Liver (tissue), 3 donors: ENCODE measurements at regions not wholly inside any gene's neighbourhood (a gene's known extent, or its start where the extent isn't known, plus 50 kb on each side); places are given as distances from the start of the nearest gene placed in this dataset.

Experiments used
- CTCF ChIP-seq: fragments of 150-350 bp; IDR thresholded peaks from 2 replicates; pipeline ENCODE4 v1.5.1; 2017; ENCODE audit warnings: improper control_type of control experiment, low read depth, low read length; ENCODE audit not compliant: missing input control
- FOXA2 ChIP-seq: IDR thresholded peaks from 2 replicates; pipeline ENCODE4 v1.6.1; 2016; ENCODE audit warnings: antibody characterized with exemption
- MAX ChIP-seq: IDR thresholded peaks from 2 replicates; pipeline ENCODE4 v1.6.1; 2016; ENCODE audit warnings: antibody characterized with exemption
- NR2F2 ChIP-seq: IDR thresholded peaks from 2 replicates; pipeline ENCODE4 v1.6.1; 2016; ENCODE audit warnings: antibody characterized with exemption
- RAD21 ChIP-seq, 2 donors: IDR thresholded peaks; 2 replicates each; pipeline ENCODE4 v1.6.1; 2016; ENCODE audit warnings: antibody characterized with exemption in 2 of 2, mild to moderate bottlenecking in 2 of 2
- REST ChIP-seq: IDR thresholded peaks from 2 replicates; pipeline ENCODE4 v1.6.1; 2016; ENCODE audit warnings: antibody characterized with exemption, mild to moderate bottlenecking
- TAF1 ChIP-seq: conservative IDR thresholded peaks from 2 replicates; pipeline ENCODE4 v1.6.1; 2016; ENCODE audit warnings: antibody characterized with exemption, mild to moderate bottlenecking
- YY1 ChIP-seq: IDR thresholded peaks from 2 replicates; pipeline ENCODE4 v1.6.1; 2016; ENCODE audit warnings: antibody characterized with exemption, mild to moderate bottlenecking
- donor health status: healthy.
- donor health status: healthy.

DNA sequence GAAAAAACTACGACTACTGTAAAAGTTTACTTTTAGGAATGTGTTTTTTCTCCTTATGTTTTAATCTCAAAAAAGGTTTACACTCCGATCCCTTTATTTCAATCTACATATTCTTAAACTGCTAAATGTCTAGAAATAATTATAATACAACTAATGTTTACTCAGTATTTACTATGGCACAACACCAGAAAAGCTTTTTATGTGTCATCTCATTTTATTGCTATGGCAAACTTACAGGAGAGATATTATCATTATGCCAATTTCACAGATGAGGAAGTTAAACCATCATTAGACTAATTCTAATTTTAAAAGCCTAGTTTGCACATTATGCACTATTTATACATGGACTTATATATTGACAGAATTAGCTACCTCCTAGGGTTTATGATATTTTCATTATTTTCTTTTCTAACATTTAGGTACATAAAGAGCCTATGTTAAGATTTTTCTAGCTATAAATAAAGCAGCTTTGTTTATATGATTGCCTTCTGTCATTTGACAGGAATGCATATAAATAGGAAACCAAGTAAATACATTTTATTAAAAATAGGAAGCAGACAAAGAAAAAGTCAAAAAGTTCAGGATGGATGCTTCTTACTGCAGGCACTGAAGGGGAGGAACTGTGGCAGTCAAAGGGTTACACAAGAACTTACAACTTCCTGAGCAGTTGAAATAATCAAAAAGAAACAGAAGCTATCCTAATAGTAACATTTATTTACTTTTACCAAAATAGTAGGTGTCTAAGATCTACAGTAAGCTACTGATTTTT lies 442.4 kb downstream of the LTN1 start:
- TF ChIP-seq CTCF (no peak), RAD21 (IDR thresholded peaks at IDR 0.05) (no peak), FOXA2 (no peak), REST (no peak), TAF1 (no peak), NR2F2 (no peak), MAX (no peak), YY1 (no peak)
